IPS-18a (cell line): ENCODE measurements at regions not wholly inside any gene's neighbourhood (a gene's known extent, or its start where the extent isn't known, plus 50 kb on each side); places are given as distances from the start of the nearest gene placed in this dataset.

Experiments
- H3K27ac ChIP-seq: one replicate; pipeline ENCODE4 v1.5.1; 2013; ENCODE audit warnings: low read length
- H3K27me3 ChIP-seq: one replicate; pipeline ENCODE4 v1.6.1; 2013; ENCODE audit warnings: mild to moderate bottlenecking, low read length; ENCODE audit not compliant: control insufficient read depth, insufficient read depth
- H3K36me3 ChIP-seq: one replicate; pipeline ENCODE4 v1.6.1; 2013; ENCODE audit warnings: low read depth, low read length; ENCODE audit not compliant: control insufficient read depth
- H3K4me1 ChIP-seq: one replicate; pipeline ENCODE4 v1.6.1; 2013; ENCODE audit warnings: low read depth, low read length; ENCODE audit not compliant: control insufficient read depth
- H3K4me3 ChIP-seq: one replicate; pipeline ENCODE4 v1.5.1; 2013; ENCODE audit warnings: low read length
- H3K9ac ChIP-seq: one replicate; pipeline ENCODE4 v1.6.1; 2013; ENCODE audit warnings: mild to moderate bottlenecking, low read length, moderate library complexity
- H3K9me3 ChIP-seq: one replicate; pipeline ENCODE4 v1.6.1; 2013; ENCODE audit warnings: low read depth, low read length; ENCODE audit not compliant: control insufficient read depth

DNA sequence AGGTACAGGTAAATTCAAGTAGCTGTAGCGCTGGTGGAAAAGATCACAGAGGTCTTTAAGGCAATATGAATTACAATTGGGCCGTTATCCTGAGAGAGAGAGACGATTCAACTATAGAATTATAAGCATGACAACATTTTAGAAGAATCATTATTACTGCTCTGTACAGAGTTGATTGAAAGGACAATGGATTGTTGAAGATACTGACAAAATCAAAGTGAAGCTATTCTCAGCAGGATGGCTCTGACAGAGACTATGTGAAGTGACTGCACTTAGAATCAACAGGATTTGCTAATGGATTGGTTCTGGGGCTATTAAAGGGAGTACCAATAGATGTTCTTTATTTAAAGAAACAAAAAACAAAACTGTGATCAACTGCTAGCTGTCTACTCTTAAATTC, 634.8 kb upstream of the GRM3 start:
- no peaks in the 10 kb centered on the region for H3K36me3 ChIP-seq
- peaks cover 3% of the 10 kb centered on the region for H3K4me1 ChIP-seq
- no peaks in the 10 kb centered on the region for H3K27me3 ChIP-seq
- H3K9me3 ChIP-seq, result no peaks in the 10 kb centered on the region
- no peak overlapping the region for H3K4me3 ChIP-seq
- no peak overlapping the region for H3K9ac ChIP-seq
- H3K27ac ChIP-seq, result no peak overlapping the region

DNA sequence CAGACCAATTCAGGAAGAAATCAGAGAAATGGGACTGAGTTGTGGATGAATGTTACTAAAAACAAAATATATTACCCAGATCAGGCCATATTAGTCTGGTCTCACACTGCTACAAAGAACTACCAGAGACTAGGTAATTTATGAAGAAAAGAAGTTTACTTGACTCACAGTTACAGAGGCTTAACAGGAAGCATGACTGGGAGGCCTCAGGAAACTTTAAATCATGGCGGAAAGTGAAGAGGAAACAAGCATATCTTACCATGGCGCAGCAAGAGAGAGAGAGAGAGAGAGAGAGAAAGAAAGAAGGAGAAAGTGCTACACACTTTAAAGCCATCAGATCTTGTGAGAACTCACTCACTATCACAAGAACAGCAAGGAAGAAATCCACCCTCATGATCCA, 636.8 kb upstream of the GRM3 start:
- H3K36me3 ChIP-seq, result no peaks in the 10 kb centered on the region
- no peaks in the 10 kb centered on the region for H3K27me3 ChIP-seq
- H3K27ac ChIP-seq, result no peak overlapping the region
- H3K9me3 ChIP-seq, result no peaks in the 10 kb centered on the region
- no peak overlapping the region for H3K4me3 ChIP-seq
- H3K4me1 ChIP-seq, result peaks cover 3% of the 10 kb centered on the region
- no peak overlapping the region for H3K9ac ChIP-seq

DNA sequence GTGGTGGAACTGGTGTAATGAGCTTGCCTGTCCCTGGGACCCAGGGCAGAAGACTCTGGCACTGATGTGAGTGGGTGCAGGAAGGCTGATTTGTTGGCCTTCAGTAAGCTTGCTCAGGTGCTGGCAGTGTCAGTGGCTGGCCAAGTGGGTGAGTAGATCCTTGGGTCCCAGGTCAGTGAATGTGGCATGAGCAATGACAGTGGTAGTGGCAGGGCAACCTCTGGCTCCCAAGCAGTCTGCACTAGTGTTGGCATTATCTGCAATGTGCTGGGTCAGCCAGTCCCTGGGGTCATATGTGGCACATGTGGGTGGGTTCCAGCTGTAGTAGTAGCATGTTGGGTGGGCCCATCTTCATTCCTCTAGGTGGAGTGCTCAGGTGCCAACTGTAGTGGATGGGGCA, 640.9 kb upstream of the GRM3 start:
- Histone ChIP-seq H3K4me3 (no peak overlapping the region), H3K4me1 (no peaks in the 10 kb centered on the region), H3K27me3 (no peaks in the 10 kb centered on the region), H3K27ac (no peak overlapping the region), H3K36me3 (no peaks in the 10 kb centered on the region), H3K9me3 (no peaks in the 10 kb centered on the region), H3K9ac (no peak overlapping the region)

DNA sequence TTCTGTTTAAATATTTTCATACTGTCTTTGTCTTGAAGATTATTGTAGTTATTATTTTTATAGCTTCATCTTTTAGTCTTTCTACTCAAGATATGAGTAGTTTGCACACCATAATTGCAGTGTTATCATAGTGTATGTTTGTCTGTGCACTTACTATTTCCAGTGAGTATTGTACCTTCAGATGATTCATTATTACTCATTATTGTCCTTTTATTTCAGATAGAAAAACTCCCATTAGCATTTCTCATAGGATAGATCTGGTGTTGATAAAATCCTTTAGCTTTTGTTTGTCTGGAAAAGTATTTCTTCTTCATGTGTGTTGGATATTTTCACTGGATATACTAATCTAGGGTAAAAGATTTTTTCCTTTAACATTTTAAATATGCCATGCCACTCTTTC, 646.2 kb upstream of the GRM3 start:
- no peaks in the 10 kb centered on the region for H3K9me3 ChIP-seq
- H3K4me3 ChIP-seq, result no peak overlapping the region
- no peaks in the 10 kb centered on the region for H3K36me3 ChIP-seq
- H3K9ac ChIP-seq, result no peak overlapping the region
- no peak overlapping the region for H3K27ac ChIP-seq
- H3K4me1 ChIP-seq, result no peaks in the 10 kb centered on the region
- no peaks in the 10 kb centered on the region for H3K27me3 ChIP-seq

DNA sequence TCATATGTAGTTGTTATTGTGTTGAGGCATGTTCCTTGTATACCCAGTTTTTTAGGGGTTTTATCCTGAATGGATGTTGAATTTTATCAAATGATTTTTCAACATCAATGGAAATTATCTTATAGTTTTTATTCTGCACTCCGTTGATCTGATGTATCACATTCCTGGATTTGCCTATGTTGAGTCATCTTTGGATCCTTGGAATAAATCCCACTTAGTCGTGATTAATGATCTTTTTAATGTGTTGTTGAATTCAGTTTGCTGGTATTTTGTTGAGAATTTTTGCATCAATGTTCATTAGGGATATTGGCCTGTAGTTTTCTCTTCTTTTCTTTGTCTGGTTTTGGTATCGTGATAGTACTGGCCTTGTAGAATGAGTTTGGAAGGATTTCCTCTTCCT, 648.6 kb upstream of the GRM3 start:
- H3K27ac ChIP-seq, result no peak overlapping the region
- no peaks in the 10 kb centered on the region for H3K36me3 ChIP-seq
- H3K27me3 ChIP-seq, result no peaks in the 10 kb centered on the region
- H3K9ac ChIP-seq, result no peak overlapping the region
- no peaks in the 10 kb centered on the region for H3K9me3 ChIP-seq
- H3K4me1 ChIP-seq, result no peaks in the 10 kb centered on the region
- no peak overlapping the region for H3K4me3 ChIP-seq

DNA sequence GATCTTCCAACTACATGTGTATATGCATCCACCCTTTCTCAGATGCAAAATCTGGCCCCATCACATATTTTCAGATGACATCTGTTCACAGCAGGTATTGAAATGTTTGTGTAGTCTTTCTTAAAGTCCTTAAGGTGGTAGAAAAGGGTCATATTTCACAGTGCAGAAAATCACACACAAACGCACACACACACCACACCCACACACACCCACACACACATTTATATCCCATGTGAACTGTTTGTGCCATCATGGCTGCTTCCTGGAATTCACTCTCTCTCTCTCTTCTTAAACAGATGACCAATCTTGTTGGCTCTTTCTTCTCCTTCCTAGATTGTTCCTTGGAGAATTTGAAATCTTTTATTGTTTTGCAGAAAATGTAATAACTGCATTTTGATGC, 663.0 kb upstream of the GRM3 start:
- no peaks in the 10 kb centered on the region for H3K9me3 ChIP-seq
- no peak overlapping the region for H3K4me3 ChIP-seq
- H3K27ac ChIP-seq, result no peak overlapping the region
- H3K36me3 ChIP-seq, result no peaks in the 10 kb centered on the region
- peaks cover 13% of the 10 kb centered on the region for H3K4me1 ChIP-seq
- H3K9ac ChIP-seq, result no peak overlapping the region
- H3K27me3 ChIP-seq, result no peaks in the 10 kb centered on the region

DNA sequence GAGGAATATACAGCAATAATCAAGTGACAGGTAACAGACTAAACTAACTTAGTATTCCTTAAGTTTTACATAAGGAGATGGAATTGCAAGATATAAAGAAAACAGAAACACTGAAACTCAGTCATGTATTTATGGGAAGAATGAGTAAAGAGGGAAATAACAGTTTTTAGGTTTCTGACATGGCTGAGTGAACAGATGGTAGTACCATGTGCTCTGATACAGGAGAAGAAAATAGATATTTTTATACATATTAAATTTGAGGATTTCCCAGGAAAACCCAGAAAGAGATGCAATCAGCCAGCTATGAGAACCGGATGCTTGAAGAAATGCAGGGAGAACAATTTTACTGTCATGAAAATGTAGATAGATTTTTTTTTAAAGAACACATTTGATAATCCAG, 669.5 kb upstream of the GRM3 start:
- Histone ChIP-seq H3K4me3 (no peak overlapping the region), H3K36me3 (no peaks in the 10 kb centered on the region), H3K27ac (no peak overlapping the region)

DNA sequence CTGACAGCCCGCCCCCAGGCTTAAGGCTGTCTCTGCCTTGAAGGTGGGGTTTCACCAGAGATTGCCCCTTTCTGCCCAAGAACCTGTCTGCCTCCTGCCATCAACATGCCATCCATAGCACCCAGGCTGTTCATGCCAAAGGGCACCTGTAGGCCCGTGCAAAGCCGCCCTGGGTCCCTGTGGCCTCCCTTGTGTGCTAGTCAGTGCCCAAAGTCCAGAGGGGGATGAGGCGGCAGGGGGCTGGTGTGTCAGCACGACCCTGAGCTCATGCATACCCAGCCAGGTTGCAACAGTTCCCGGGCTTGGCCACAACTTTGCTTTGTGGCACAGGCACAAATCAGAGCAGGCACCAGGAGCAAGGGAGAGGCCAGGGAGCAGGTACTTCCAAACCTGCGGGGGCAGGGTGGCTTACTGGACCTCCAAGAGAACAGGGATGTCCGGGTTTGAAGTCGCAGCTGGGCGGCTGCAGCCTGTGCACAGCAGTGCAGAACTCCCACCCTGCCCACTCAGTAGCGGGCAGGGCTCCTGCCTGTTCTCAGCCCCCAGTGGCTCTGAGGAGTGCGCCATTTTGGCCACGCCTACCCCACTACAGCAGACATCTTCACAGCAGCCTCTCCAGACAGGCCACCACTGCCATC, 671.1 kb upstream of the GRM3 start:
- no peaks in the 10 kb centered on the region for H3K9me3 ChIP-seq
- H3K27ac ChIP-seq, result no peak overlapping the region
- H3K9ac ChIP-seq, result no peak overlapping the region
- no peaks in the 10 kb centered on the region for H3K36me3 ChIP-seq
- no peak overlapping the region for H3K4me3 ChIP-seq
- peaks cover 20% of the 10 kb centered on the region for H3K4me1 ChIP-seq
- no peaks in the 10 kb centered on the region for H3K27me3 ChIP-seq

More for the DNA sequence above, 669.5 kb upstream of the GRM3 start:
- H3K9me3 ChIP-seq, result no peaks in the 10 kb centered on the region
- H3K9ac ChIP-seq, result no peak overlapping the region
- peaks cover 20% of the 10 kb centered on the region for H3K4me1 ChIP-seq
- H3K27me3 ChIP-seq, result no peaks in the 10 kb centered on the region

DNA sequence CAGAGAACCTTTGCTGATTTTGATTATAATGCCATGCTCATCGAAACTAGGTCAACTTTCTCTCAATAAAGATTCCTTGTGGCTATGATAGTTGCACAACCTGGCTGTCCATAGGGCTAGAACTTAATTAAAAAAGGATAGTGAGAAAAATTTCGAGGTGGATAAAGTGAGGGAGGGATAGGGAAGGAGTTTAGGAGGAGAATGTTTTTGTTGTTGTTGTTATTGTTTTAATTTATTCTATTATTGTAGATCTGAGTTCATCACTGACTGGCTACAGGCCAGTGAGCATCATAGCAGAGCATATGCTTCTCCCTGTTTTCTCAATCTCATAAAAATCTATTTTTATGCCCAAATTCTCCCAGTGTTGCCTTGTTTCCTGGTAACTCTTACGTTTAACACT, 688.7 kb upstream of the GRM3 start:
- Histone ChIP-seq H3K4me1 (no peaks in the 10 kb centered on the region), H3K36me3 (no peaks in the 10 kb centered on the region), H3K27me3 (no peaks in the 10 kb centered on the region), H3K9ac (no peak overlapping the region), H3K9me3 (no peaks in the 10 kb centered on the region), H3K4me3 (no peak overlapping the region), H3K27ac (no peak overlapping the region)

DNA sequence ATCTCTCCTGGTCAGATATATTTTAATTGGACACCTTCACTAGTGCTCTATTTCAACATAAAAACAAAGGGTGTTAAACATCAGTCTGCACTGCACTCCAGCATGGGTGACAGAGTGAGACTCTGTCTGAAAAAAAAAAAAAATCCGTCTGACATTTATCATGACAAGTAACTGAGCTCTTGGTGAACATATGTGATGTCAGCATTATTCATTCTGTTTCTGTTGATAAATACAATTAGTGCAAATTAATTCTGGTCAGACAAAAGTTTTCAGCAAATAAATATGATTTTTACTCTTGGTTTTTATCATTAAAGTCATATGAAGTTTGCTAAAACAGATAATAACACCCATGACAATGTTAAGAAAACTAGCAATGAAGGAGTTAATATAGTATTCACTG, 692.8 kb upstream of the GRM3 start:
- no peak overlapping the region for H3K27ac ChIP-seq
- no peak overlapping the region for H3K9ac ChIP-seq
- H3K4me1 ChIP-seq, result no peaks in the 10 kb centered on the region
- no peaks in the 10 kb centered on the region for H3K9me3 ChIP-seq
- no peaks in the 10 kb centered on the region for H3K27me3 ChIP-seq
- no peaks in the 10 kb centered on the region for H3K36me3 ChIP-seq
- H3K4me3 ChIP-seq, result no peak overlapping the region

DNA sequence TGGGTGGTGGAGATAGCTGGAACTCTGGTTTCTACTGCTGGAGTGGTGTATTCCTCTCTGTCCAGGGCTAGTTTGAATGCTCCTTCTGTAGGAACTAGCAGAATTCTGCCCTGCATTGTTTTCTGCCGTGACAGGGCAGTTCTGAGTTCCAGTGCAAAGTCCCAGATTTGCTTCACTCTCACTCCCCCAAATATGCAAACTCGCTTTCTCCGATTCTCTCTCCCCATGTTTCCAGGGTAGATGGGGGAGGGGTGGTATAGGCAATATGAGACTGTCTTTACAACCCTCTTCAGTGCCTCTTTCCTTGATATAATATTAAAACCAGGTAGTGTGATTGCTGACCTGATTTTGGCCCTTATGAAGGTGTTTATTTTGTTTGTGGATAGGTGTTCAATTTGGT, 693.3 kb upstream of the GRM3 start:
- Histone ChIP-seq H3K9me3 (no peaks in the 10 kb centered on the region), H3K36me3 (no peaks in the 10 kb centered on the region), H3K4me1 (no peaks in the 10 kb centered on the region), H3K9ac (no peak overlapping the region), H3K27me3 (no peaks in the 10 kb centered on the region), H3K27ac (no peak overlapping the region), H3K4me3 (no peak overlapping the region)

DNA sequence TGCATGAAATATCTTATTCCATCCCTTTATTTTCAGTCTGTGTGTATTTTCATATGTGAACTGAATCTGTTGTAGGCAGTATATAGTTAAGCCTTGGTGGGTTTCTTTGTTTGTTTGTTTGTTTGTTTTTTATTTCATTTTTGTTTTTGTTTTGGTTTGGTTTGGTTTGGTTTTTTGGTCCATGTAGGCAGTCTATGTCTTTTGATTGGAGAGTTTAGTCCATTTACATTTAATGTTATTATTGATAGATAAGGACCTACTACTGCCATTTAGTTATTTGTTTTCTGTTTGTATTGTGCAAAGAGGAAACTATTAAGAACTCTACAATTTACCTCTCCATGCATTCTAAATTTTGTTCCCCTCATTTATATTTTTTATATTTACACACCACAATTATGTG, 695.9 kb upstream of the GRM3 start:
- Histone ChIP-seq H3K27me3 (no peaks in the 10 kb centered on the region), H3K4me1 (no peaks in the 10 kb centered on the region), H3K9ac (no peak overlapping the region), H3K27ac (no peak overlapping the region), H3K4me3 (no peak overlapping the region), H3K9me3 (no peaks in the 10 kb centered on the region), H3K36me3 (no peaks in the 10 kb centered on the region)
